ENCODE measurements at regions not wholly inside any gene's neighbourhood (a gene's known extent, or its start where the extent isn't known, plus 50 kb on each side); places are given as distances from the start of the nearest gene placed in this dataset.

DNA sequence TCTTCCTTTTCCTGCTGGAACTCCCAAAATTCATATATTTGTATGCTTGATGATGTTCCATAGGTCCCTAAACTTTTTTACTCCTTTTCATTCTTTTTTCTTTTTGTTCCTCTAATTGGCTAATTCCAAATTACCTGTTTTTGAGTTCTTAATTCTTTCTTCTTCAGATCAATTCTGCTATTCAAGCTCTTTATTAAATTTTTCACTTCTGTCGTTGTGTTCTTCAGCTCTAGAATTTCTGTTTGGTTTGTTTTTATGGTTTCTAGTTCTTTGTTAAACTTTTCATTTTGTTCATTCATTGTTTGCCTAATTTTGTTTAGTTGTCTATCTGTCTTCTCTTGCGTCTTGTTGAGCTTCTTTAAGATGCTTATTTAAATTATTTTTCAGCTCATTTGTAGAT lies 154.8 kb downstream of the TPH2 start:
- WGBS, 2 experiments (ENCODE audit: extremely low coverage in 2 of 2, insufficient read length in 1 of 2): no CpG with 5 or more reads among the region's 2 CpGs
- DNase-seq (no peak), ATAC-seq (ENCODE audit: low read depth) (no peak)
- Histone ChIP-seq H2BK5ac (ENCODE audit: low read depth, low read length, poor library complexity, severe bottlenecking) (no peak overlapping the region), H2BK20ac (ENCODE audit: low read depth, low read length) (no peak overlapping the region), H3K14ac (replicated peaks; ENCODE audit: low read depth, low read length) (no peak overlapping the region), H3K27me3 (ENCODE audit: control insufficient read depth, insufficient read depth, low read length) (no peaks in the 10 kb centered on the region), H2AFZ (replicated peaks; ENCODE audit: low read length, poor library complexity) (no peak overlapping the region), H3K36me3 (ENCODE audit: control insufficient read depth, insufficient read depth, low read length) (no peaks in the 10 kb centered on the region), H2BK120ac (ENCODE audit: low read depth, low read length) (no peak overlapping the region), H3K4me2 (ENCODE audit: low read depth, low read length) (no peak overlapping the region), H3K18ac (ENCODE audit: low read depth, low read length) (no peak overlapping the region), H3K9me1 (ENCODE audit: insufficient read depth, low read length) (no peaks in the 10 kb centered on the region), H2AK9ac (replicated peaks; ENCODE audit: low read depth, low read length, poor library complexity) (no peak overlapping the region), H3K4me1 (ENCODE audit: control insufficient read depth, insufficient read depth, low read length) (no peaks in the 10 kb centered on the region), H3K27ac (ENCODE audit: insufficient read depth, low read length) (no peak overlapping the region), H2BK15ac (ENCODE audit: low read depth, low read length) (no peak overlapping the region), H3K4me3 (ENCODE audit: insufficient read depth, low read depth, low read length) (no peak overlapping the region), H3K23ac (ENCODE audit: low read depth, low read length) (no peak overlapping the region), H3K4ac (ENCODE audit: low read depth, low read length) (no peak overlapping the region), H4K5ac (ENCODE audit: low read depth, low read length) (no peak overlapping the region), H3K79me1 (ENCODE audit: low read depth in 1 of 2, low read length in 2 of 2) (no peaks in the 10 kb centered on the region), H2AK5ac (ENCODE audit: low read depth, low read length) (no peak overlapping the region), H3K9me3 (ENCODE audit: control insufficient read depth, insufficient read depth, low read length) (peaks cover 3% of the 10 kb centered on the region; the same call in 1 of the 2 replicates), H4K8ac (ENCODE audit: low read depth in 2 of 2, low read length in 2 of 2) (no peak overlapping the region), H4K91ac (ENCODE audit: insufficient read depth, low read depth, low read length) (no peak overlapping the region), H3K9ac (ENCODE audit: low read depth, low read length) (no peak overlapping the region), H4K20me1 (ENCODE audit: insufficient read depth, low read length) (no peaks in the 10 kb centered on the region), H3K56ac (ENCODE audit: extremely low read depth, insufficient read depth, low read length) (no peak overlapping the region)
- no TSS peak for BruUV-seq (replicated peaks)
- in situ Hi-C loops (cut with MboI; ENCODE audit: low sequenced_read_pairs) (no loop called here), dilution Hi-C loops (cut with HindIII; ENCODE audit: low sequenced_read_pairs, unreplicated experiment) (no loop called here), intact Hi-C loops (cut with micrococcal nuclease) (no loop called here)
- no peak for TF ChIP-seq CHD1 (IDR thresholded peaks at IDR 0.05; ENCODE audit: low read depth, low read length)
- TF ChIP-seq FOS (IDR thresholded peaks at IDR 0.05; ENCODE audit: low read depth, low read length): no peak
- no peak for TF ChIP-seq MXI1 (IDR thresholded peaks at IDR 0.05; ENCODE audit: borderline replicate concordance, low read depth, low read length)
- TF ChIP-seq MAZ (IDR thresholded peaks at IDR 0.05; ENCODE audit: borderline replicate concordance, low read depth, low read length): no peak
- ChIA-PET CTCF (no interaction called here), POLR2A (ENCODE audit: unreplicated experiment) (no interaction called here)
